NCI-H510A treated with DMSO at 0.1 percent for 48 hours (cell line): ENCODE measurements at regions not wholly inside any gene's neighbourhood (a gene's known extent, or its start where the extent isn't known, plus 50 kb on each side); places are given as distances from the start of the nearest gene placed in this dataset.

Experiments used
- DNase-seq: peaks from one replicate; lab custom pipeline; 2025; lab: John Stamatoyannopoulos, UW

DNA sequence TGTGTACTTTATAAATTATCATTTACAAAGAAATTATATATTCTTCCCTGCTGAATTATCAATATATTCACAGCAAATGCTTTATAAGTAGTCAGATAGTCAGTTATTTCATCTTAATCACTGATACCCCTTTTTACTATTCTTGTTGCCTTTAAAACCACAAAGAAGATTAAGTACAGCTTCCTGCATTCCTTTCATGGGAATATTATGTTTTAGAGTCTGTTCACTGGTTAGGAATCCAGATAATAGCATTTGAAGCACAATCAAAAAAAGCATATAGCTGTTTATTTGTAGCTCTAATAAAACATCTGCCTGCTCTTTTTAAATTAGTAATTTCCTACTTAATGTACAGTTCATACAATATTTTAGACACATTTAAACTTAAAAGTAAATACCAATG lies 508.9 kb downstream of the FBXO15 start:
- no peak for DNase-seq

- DNase-seq, result no peak
Observed at GRCh38 chr18:73636355-73636754, 511.3 kb downstream of the FBXO15 start.

DNA sequence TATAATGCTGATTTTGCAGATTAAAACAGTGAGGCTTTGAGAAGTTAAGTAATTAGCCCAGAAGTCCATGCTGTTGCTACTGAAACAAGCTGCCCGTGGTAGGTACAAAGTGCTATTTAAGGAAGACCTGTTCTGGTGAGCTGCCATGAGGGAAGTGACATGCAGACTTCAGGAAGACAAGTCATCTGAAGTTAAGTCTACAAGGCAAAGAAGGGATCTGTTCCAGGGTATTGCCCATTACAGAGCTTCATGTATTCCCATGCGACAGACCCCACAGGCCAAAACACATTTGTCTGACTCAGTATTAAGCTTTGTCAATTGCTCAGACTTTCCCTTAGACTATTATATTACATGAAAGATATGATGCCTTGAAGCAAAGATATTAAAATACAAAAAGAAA lies 520.8 kb downstream of the FBXO15 start:
- no peak for DNase-seq

DNA sequence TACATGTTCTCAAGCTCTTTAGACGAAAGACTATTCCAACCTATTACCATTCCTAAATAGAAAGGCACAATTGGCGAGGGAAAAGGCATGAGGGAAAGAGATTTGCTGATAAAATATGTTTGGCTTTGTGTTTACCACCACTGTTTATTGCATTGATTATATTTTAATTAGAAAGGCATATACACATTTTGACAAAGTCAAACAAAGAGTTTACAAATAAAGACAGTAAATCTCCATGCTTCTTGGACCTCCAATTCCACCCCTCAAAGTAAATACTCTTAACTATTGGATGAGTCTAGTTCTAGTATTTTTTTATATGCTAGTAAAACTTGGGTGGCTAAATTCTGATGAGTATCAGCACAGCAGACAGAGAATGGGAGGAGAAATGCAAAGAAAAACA lies 521.4 kb downstream of the FBXO15 start:
- no peak for DNase-seq

- no peak for DNase-seq
Observed at GRCh38 chr18:73621091-73621490, 526.5 kb downstream of the FBXO15 start.

GRCh38 chr18:73617981-73618380 lies 529.7 kb downstream of the FBXO15 start:
- no peak for DNase-seq

- no peak for DNase-seq
Observed at GRCh38 chr18:73615506-73615905, 532.1 kb downstream of the FBXO15 start.

GRCh38 chr18:73614812-73615211 lies 532.8 kb downstream of the FBXO15 start:
- DNase-seq, result no peak

- DNase-seq, result no peak
Observed at GRCh38 chr18:73613706-73614340, 533.8 kb downstream of the FBXO15 start.

DNA sequence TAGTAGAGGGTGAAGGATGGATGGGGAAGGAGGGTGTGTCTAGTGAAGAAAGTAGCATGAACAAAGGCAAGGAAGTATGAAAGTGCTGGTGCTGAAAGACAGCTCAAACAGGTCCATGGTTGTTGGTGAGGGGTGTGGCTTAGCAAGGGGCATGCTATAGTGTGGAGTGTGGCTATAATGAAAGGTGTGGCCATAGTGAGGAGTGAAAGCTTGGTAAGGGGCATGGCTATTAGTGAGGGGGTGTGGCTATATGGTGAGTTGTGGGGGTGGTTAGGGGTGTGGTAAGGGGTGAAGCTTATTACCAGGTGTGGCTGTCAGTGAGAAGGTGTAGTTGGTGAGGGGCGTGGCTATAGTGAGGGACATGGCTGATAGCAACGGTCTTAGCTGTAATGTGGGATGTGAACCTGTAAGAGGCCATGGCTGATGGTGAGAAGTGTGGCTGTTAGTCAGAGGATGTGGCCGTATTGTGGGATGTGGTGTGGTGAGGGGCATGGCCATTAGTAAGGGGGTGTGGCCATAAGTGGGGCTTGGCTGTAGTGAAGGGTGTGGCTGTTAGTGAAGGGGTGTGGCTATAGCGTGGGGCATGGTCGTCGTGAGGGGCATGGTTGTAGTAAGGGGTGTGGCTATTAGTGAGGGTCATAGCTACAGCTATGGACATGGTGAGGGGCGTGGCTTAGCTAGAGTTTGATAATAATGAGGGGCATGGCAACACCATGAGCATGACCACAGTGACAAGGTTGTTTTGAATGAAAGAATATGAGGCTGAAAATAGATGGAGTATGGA lies 549.6 kb downstream of the FBXO15 start:
- DNase-seq, result no peak

- DNase-seq, result no peak
Observed at GRCh38 chr18:73594749-73595148, 552.9 kb downstream of the FBXO15 start.

- no peak for DNase-seq
Observed at GRCh38 chr18:73593207-73593606, 554.4 kb downstream of the FBXO15 start.

GRCh38 chr18:73590950-73591349 lies 556.7 kb downstream of the FBXO15 start:
- DNase-seq, result no peak

DNA sequence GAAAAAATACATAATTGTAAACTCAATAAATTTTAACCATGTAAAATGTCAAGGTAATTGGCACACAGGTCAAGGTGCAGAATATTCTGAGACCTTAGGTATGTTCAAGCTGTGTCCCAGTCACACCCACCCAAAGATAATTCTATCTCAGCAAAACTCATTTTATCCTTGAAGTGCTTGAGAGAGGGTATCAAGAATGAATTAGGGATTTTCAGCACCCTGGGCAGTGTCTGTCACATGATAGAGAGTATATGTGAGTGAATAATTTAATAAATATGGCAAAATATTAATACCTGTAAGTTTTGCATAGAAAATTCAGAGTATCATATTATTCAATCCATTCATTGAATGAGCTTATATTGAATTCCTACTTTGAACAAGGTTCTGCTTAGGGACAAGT lies 567.9 kb downstream of the FBXO15 start:
- DNase-seq, result no peak

DNA sequence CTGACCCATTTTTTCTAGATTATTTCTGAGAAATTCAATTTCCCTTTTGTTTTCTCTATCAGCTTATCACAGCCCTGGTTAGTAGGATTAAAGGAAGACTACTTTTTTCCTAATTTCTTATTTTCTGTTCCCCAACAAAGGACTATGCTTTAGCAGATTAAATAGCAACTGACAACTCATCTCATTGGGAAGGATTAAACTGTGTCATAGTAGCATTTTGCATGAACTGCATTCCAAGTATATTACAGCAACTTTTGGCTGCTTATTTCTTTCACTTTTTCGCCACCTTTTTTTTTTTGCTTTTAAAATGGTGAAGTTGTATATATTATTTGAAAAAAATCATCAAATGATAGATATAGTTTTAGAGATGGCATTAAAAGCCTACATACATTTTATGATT lies 570.3 kb downstream of the FBXO15 start:
- no peak for DNase-seq

DNA sequence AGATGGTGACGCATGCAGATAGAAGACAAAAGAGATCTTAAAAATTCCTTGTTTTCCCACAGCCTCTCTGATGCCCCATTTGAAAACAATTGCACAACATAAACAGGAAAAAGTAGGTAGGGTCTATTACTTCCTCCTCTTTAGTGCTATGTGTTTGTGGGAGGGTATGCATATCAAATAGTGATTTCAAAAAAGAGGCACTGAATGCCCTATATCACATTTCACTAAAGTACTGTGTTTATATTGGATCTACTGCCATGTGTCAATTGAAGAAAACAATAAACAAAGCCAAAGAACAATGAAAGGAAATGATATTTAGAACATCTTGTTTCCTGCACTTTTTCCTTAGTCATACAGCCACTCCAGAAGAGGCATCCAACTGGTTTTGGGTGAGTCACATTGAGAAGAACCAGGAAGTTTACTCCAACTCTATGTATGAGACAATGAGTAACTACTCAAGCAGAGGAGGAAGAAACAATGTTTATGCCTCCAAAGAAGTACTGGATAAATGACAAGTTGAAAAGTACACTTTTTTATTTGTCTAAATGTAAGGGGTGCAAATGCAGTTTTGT lies 583.6 kb downstream of the FBXO15 start:
- DNase-seq, result no peak

GRCh38 chr18:73563345-73563744 lies 584.3 kb downstream of the FBXO15 start:
- DNase-seq, result no peak

- DNase-seq, result no peak
Observed at GRCh38 chr18:73556904-73557303, 590.7 kb downstream of the FBXO15 start.

DNA sequence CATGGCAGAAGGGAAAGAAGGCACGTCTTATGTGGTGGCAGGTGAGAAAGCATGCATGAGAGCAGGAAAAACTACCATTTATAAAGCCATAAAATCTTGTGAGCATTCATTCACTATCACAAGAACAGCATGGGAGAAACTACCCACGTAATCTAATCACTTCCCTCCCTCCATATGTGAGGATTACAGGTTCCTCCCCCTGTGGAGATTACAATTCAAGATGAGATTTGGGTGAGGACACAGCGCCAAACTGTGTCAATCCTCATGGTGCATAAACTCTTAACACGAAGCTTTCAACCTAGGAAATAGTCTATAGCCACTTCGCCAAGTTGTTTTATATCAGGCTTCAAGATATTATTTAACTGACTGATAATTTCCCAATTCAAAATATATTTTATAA lies 595.5 kb downstream of the FBXO15 start:
- no peak for DNase-seq

DNA sequence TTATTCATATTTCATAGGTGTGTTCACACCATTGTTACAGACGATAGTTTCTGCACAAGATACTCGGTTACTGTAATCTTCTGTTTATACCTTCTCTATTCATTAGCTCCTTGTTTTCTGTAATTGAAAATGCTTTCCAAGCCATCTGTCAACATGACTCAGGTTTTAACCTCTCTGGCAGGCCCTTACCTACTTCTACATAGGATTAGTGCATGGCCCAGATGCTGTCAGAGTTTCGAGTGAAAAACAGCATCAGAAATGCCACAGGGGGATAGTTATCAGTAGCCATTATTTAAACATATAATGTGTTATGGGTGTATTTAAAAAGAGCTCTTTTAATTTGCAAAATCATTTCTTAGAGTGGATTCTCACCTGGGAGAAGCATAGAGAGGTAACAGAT lies 596.4 kb downstream of the FBXO15 start:
- DNase-seq, result no peak

GRCh38 chr18:73549236-73549635 lies 598.4 kb downstream of the FBXO15 start:
- DNase-seq, result no peak

- DNase-seq, result no peak
Observed at GRCh38 chr18:73545472-73545871, 602.2 kb downstream of the FBXO15 start.

DNA sequence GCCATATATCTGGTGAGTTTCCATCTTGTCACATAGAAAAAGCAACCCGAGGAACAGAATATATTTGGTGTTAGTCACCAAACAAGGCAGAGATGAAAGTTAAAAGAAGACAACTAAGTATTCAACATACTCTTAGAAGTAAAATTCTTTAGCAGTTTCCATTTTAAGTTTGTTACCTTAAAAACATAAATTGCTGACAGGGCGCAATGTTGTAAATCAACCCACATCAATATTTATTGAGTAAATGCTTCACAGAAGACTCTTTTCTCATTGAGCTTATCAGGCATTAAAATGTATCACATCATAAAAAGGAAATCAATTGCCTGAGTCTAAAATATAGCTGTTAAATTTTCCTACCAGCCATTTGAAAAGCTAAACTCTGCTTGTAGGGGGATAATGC lies 603.0 kb downstream of the FBXO15 start:
- DNase-seq, result no peak

GRCh38 chr18:73544032-73544431 lies 603.6 kb downstream of the FBXO15 start:
- no peak for DNase-seq
